ENCODE measurements at regions not wholly inside any gene's neighbourhood (a gene's known extent, or its start where the extent isn't known, plus 50 kb on each side); places are given as distances from the start of the nearest gene placed in this dataset.

GRCh38 chr1:94754570-94754969, 65.6 kb upstream of the SLC44A3 start:
- no peak overlapping the region for H3K9ac ChIP-seq (ENCODE audit: control insufficient read depth, extremely low read depth, insufficient read depth, low read length)
- H3K9me1 ChIP-seq (ENCODE audit: control insufficient read depth, extremely low read depth, insufficient read depth, low read length) = no peaks in the 10 kb centered on the region
- H3K36me3 ChIP-seq (ENCODE audit: control insufficient read depth in 2 of 2, extremely low read depth in 1 of 2, insufficient read depth in 2 of 2, low read length in 2 of 2) = no peaks in the 10 kb centered on the region
- no peak for DNase-seq (ENCODE audit: low read depth, low spot score)
- no peak overlapping the region for H3K4me2 ChIP-seq (ENCODE audit: control insufficient read depth, extremely low read depth, insufficient read depth, low read depth, low read length)
- H3K9me3 ChIP-seq (ENCODE audit: control insufficient read depth, low read depth, low read length) = peaks cover 2% of the 10 kb centered on the region
- H4K20me1 ChIP-seq (ENCODE audit: control insufficient read depth, extremely low read depth, insufficient read depth, low read length) = no peaks in the 10 kb centered on the region
- no peak for TF ChIP-seq CTCF (optimal IDR thresholded peaks at IDR 0.05 in 1 of 3, IDR thresholded peaks at IDR 0.05 in 1 of 3, conservative IDR thresholded peaks at IDR 0.05 in 1 of 3; ENCODE audit: extremely low read depth in 1 of 3, insufficient read depth in 2 of 3, low read length in 3 of 3)
- no peak for TF ChIP-seq EZH2 (IDR thresholded peaks at IDR 0.05; ENCODE audit: low read length)
- H3K4me1 ChIP-seq (ENCODE audit: control insufficient read depth, extremely low read depth, insufficient read depth, low read length) = peaks cover 2% of the 10 kb centered on the region
- no peaks in the 10 kb centered on the region for H3K27me3 ChIP-seq (ENCODE audit: control insufficient read depth, extremely low read depth, insufficient read depth, low read length)
- H2AFZ ChIP-seq (ENCODE audit: control insufficient read depth, low read length) = no peak overlapping the region
- no peaks in the 10 kb centered on the region for H3K79me2 ChIP-seq (ENCODE audit: control insufficient read depth, insufficient read depth, low read length)
- H3K27ac ChIP-seq (ENCODE audit: control insufficient read depth, insufficient read depth, low read length) = no peak overlapping the region
- FAIRE-seq = no peak
- dilution Hi-C loops (cut with MboI; ENCODE audit: extremely low pct_ligation_motif_present, low sequenced_read_pairs) = no loop called here
- H3K4me3 ChIP-seq (ENCODE audit: control insufficient read depth in 2 of 3, extremely low read depth in 1 of 3, insufficient read depth in 2 of 3, low read depth in 1 of 3, low read length in 3 of 3) = no peak overlapping the region

GRCh38 chr1:94754095-94754494, 66.1 kb upstream of the SLC44A3 start:
- H3K27me3 ChIP-seq (ENCODE audit: control insufficient read depth, extremely low read depth, insufficient read depth, low read length) = no peaks in the 10 kb centered on the region
- FAIRE-seq = no peak
- no peak overlapping the region for H3K4me3 ChIP-seq (ENCODE audit: control insufficient read depth in 2 of 3, extremely low read depth in 1 of 3, insufficient read depth in 2 of 3, low read depth in 1 of 3, low read length in 3 of 3)
- H3K4me1 ChIP-seq (ENCODE audit: control insufficient read depth, extremely low read depth, insufficient read depth, low read length) = peaks cover 2% of the 10 kb centered on the region
- TF ChIP-seq EZH2 (IDR thresholded peaks at IDR 0.05; ENCODE audit: low read length) = no peak
- no peak for TF ChIP-seq CTCF (optimal IDR thresholded peaks at IDR 0.05 in 1 of 3, IDR thresholded peaks at IDR 0.05 in 1 of 3, conservative IDR thresholded peaks at IDR 0.05 in 1 of 3; ENCODE audit: extremely low read depth in 1 of 3, insufficient read depth in 2 of 3, low read length in 3 of 3)
- no peak for DNase-seq (ENCODE audit: low read depth, low spot score)
- no peak overlapping the region for H3K27ac ChIP-seq (ENCODE audit: control insufficient read depth, insufficient read depth, low read length)
- no peaks in the 10 kb centered on the region for H4K20me1 ChIP-seq (ENCODE audit: control insufficient read depth, extremely low read depth, insufficient read depth, low read length)
- dilution Hi-C loops (cut with MboI; ENCODE audit: extremely low pct_ligation_motif_present, low sequenced_read_pairs) = no loop called here
- H3K79me2 ChIP-seq (ENCODE audit: control insufficient read depth, insufficient read depth, low read length) = no peaks in the 10 kb centered on the region
- no peak overlapping the region for H2AFZ ChIP-seq (ENCODE audit: control insufficient read depth, low read length)
- no peaks in the 10 kb centered on the region for H3K9me1 ChIP-seq (ENCODE audit: control insufficient read depth, extremely low read depth, insufficient read depth, low read length)
- no peak overlapping the region for H3K4me2 ChIP-seq (ENCODE audit: control insufficient read depth, extremely low read depth, insufficient read depth, low read depth, low read length)
- H3K36me3 ChIP-seq (ENCODE audit: control insufficient read depth in 2 of 2, extremely low read depth in 1 of 2, insufficient read depth in 2 of 2, low read length in 2 of 2) = no peaks in the 10 kb centered on the region
- peaks cover 3% of the 10 kb centered on the region for H3K9me3 ChIP-seq (ENCODE audit: control insufficient read depth, low read depth, low read length)
- no peak overlapping the region for H3K9ac ChIP-seq (ENCODE audit: control insufficient read depth, extremely low read depth, insufficient read depth, low read length)
